Astrocyte (in vitro differentiated cells and primary cell): ENCODE measurements at regions not wholly inside any gene's neighbourhood (a gene's known extent, or its start where the extent isn't known, plus 50 kb on each side); places are given as distances from the start of the nearest gene placed in this dataset.

Experiments
- CTCF ChIP-seq: IDR thresholded peaks from 2 replicates; pipeline ENCODE4 v1.5.1; 2011; ENCODE audit warnings: low read depth, mild to moderate bottlenecking, inconsistent platforms, low read length, moderate library complexity; ENCODE audit not compliant: insufficient read depth
- EZH2 ChIP-seq: IDR thresholded peaks from 2 replicates; pipeline ENCODE4 v1.6.1; 2012; ENCODE audit warnings: mild to moderate bottlenecking, low read length, inconsistent platforms; ENCODE audit not compliant: insufficient read depth

GRCh38 chr22:22996511-22997261 lies 73.6 kb upstream of the GNAZ start:
- TF ChIP-seq CTCF (no peak), EZH2 (no peak)
